GM10266 (cell line): ENCODE measurements at regions not wholly inside any gene's neighbourhood (a gene's known extent, or its start where the extent isn't known, plus 50 kb on each side); places are given as distances from the start of the nearest gene placed in this dataset.

Experiments
- DNase-seq: peaks from one replicate; pipeline ENCODE4 v3.0.0; 2012; ENCODE audit errors: extremely low spot score
- CTCF ChIP-seq: IDR thresholded peaks from 2 replicates; pipeline ENCODE4 v1.5.1; 2012; ENCODE audit warnings: mild to moderate bottlenecking, low read depth; ENCODE audit not compliant: control insufficient read depth, insufficient read depth; ENCODE audit errors: missing control alignments

GRCh38 chr13:97724450-97724849 lies 229.0 kb upstream of the IPO5 start:
- DNase-seq, result no peak
- no peak for TF ChIP-seq CTCF

GRCh38 chr13:97726664-97727280 lies 226.7 kb upstream of the IPO5 start:
- no peak for TF ChIP-seq CTCF
- no peak for DNase-seq

GRCh38 chr13:97727991-97728390 lies 225.5 kb upstream of the IPO5 start:
- TF ChIP-seq CTCF, result no peak
- DNase-seq, result no peak

- no peak for DNase-seq
- TF ChIP-seq CTCF, result no peak
These were observed 217.0 kb upstream of the IPO5 start for GRCh38 chr13:97736436-97736835.

GRCh38 chr13:97742084-97742483 lies 211.4 kb upstream of the IPO5 start:
- no peak for TF ChIP-seq CTCF
- DNase-seq, result no peak

- TF ChIP-seq CTCF, result no peak
- DNase-seq, result no peak
These were observed 209.5 kb upstream of the IPO5 start for GRCh38 chr13:97743938-97744337.

GRCh38 chr13:97746649-97747048 lies 206.8 kb upstream of the IPO5 start:
- TF ChIP-seq CTCF, result no peak

More at GRCh38 chr13:97746649-97747048, 206.8 kb upstream of the IPO5 start:
- DNase-seq, result no peak
